ENCODE measurements at regions not wholly inside any gene's neighbourhood (a gene's known extent, or its start where the extent isn't known, plus 50 kb on each side); places are given as distances from the start of the nearest gene placed in this dataset.

DNA sequence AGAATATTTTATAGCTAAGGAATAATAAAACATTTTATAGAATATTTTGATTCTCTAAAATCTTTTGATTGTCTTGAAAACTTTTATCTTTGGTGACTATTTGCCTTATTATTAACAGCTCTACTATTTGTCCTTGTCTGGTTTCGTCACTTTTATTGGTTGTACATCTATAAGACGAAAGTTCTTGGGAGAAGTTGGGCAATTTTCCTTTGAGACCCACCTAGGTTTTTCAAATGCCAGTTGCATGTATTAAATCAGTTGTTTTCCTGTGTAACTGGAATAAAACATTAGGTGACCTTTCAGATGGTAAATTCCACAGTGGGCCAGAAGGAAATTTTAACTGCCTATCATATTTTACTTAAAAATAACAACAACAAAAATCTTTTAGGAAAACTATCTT, 1245.7 kb downstream of the SI start:
- ATAC-seq = no peak
- H3K4me3 ChIP-seq = no peak overlapping the region
- no peaks in the 10 kb centered on the region for H3K36me3 ChIP-seq (ENCODE audit: insufficient read depth in 1 of 2, low read depth in 1 of 2)
- DNase-seq = no peak
- WGBS, 3 donors = 33 to 79% (median 79%) methylated on average over 2 of the region's 2 CpGs
- H3K4me1 ChIP-seq = no peaks in the 10 kb centered on the region
- intact Hi-C loops (cut with DNase I) = no loop called here
- no peak overlapping the region for H3K27ac ChIP-seq
- no peaks in the 10 kb centered on the region for H3K9me3 ChIP-seq
- TF ChIP-seq, protein P1, sequence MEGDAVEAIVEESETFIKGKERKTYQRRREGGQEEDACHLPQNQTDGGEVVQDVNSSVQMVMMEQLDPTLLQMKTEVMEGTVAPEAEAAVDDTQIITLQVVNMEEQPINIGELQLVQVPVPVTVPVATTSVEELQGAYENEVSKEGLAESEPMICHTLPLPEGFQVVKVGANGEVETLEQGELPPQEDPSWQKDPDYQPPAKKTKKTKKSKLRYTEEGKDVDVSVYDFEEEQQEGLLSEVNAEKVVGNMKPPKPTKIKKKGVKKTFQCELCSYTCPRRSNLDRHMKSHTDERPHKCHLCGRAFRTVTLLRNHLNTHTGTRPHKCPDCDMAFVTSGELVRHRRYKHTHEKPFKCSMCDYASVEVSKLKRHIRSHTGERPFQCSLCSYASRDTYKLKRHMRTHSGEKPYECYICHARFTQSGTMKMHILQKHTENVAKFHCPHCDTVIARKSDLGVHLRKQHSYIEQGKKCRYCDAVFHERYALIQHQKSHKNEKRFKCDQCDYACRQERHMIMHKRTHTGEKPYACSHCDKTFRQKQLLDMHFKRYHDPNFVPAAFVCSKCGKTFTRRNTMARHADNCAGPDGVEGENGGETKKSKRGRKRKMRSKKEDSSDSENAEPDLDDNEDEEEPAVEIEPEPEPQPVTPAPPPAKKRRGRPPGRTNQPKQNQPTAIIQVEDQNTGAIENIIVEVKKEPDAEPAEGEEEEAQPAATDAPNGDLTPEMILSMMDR (IDR thresholded peaks at IDR 0.05) = no peak
- no peaks in the 10 kb centered on the region for H3K27me3 ChIP-seq (ENCODE audit: insufficient read depth in 3 of 3, low read length in 2 of 3)

DNA sequence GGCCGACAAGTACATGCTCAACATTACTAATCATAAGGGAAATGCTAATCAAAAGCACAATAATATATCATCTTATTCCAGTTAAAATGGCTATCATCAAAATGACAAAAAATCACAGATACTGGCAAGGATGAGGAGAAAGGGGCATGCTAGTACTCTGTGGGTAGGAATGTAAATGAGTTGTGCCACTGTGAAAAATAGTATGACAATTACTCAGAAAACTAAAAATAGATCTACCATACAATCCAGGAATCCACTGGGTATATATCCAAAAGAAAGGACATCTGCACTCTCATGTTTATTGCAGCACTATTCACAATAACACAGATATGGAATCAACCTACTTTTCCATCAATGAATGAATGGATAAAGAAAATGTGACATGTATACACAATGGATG, 1256.5 kb downstream of the SI start:
- Histone ChIP-seq H3K27me3 (ENCODE audit: insufficient read depth in 3 of 3, low read length in 2 of 3) (no peaks in the 10 kb centered on the region), H3K36me3 (ENCODE audit: insufficient read depth in 1 of 2, low read depth in 1 of 2) (no peaks in the 10 kb centered on the region), H3K27ac (no peak overlapping the region), H3K9me3 (no peaks in the 10 kb centered on the region), H3K4me3 (no peak overlapping the region), H3K4me1 (no peaks in the 10 kb centered on the region)
- ATAC-seq (no peak), DNase-seq (no peak)
- TF ChIP-seq, protein P1 (IDR thresholded peaks at IDR 0.05) = no peak
- 87 to 89% (median 88%) methylated on average over 1 of the region's 1 CpG for WGBS, 3 donors
- intact Hi-C loops (cut with DNase I) = no loop called here

DNA sequence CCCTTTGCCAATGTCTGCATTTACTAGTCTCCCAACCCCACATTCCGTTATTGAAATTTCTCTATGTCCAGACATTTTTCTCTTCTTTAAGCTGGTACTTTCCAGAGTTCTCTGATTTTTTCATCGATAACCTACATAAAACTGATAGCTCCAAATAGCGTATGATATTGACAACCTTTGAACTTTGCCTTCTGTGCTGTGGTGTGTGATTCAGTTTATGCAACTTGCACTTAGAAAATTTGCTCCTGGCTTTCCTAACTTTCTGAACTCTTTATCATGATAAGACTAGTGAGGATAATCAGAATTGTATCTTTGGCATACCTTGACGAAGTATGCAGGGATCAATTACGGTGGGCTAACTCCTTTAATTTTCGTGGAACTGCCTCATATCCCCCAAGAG, 1261.3 kb downstream of the SI start:
- no peaks in the 10 kb centered on the region for H3K4me1 ChIP-seq
- ATAC-seq (no peak), DNase-seq (no peak)
- no peak overlapping the region for H3K4me3 ChIP-seq
- H3K9me3 ChIP-seq = no peaks in the 10 kb centered on the region
- H3K27me3 ChIP-seq (ENCODE audit: insufficient read depth in 3 of 3, low read length in 2 of 3) = no peaks in the 10 kb centered on the region
- intact Hi-C loops (cut with DNase I) = no loop called here
- 81 to 89% (median 87%) methylated on average over 6 of the region's 6 CpGs for WGBS, 3 donors
- TF ChIP-seq, protein P1 (IDR thresholded peaks at IDR 0.05) = no peak
- no peak overlapping the region for H3K27ac ChIP-seq
- H3K36me3 ChIP-seq (ENCODE audit: insufficient read depth in 1 of 2, low read depth in 1 of 2) = no peaks in the 10 kb centered on the region

DNA sequence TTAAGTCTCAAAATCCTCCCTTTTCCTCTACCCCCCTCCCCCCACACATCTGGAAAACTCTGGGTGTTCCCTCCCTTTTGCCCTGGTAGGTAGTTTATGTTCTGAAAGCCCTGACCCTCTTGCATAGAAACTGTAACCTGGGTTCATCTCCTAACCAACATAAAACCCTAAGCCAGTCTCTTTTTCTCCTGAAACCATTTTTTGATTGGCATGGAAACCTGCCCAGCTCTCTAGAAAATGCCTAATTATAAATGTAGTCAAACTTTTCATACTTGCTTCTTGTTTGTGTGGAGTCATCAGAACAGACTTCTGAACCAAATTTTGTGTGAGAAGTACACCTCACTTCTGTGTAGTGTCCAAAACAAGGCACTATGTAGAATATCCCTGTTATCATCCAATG, 1264.4 kb downstream of the SI start:
- no peak overlapping the region for H3K4me3 ChIP-seq
- DNase-seq (no peak), ATAC-seq (no peak)
- no peaks in the 10 kb centered on the region for H3K4me1 ChIP-seq
- H3K36me3 ChIP-seq (ENCODE audit: insufficient read depth in 1 of 2, low read depth in 1 of 2) = no peaks in the 10 kb centered on the region
- H3K27me3 ChIP-seq (ENCODE audit: insufficient read depth in 3 of 3, low read length in 2 of 3) = no peaks in the 10 kb centered on the region
- no peak overlapping the region for H3K27ac ChIP-seq
- intact Hi-C loops (cut with DNase I) = no loop called here
- TF ChIP-seq, protein P1 (IDR thresholded peaks at IDR 0.05) = no peak
- H3K9me3 ChIP-seq = no peaks in the 10 kb centered on the region

DNA sequence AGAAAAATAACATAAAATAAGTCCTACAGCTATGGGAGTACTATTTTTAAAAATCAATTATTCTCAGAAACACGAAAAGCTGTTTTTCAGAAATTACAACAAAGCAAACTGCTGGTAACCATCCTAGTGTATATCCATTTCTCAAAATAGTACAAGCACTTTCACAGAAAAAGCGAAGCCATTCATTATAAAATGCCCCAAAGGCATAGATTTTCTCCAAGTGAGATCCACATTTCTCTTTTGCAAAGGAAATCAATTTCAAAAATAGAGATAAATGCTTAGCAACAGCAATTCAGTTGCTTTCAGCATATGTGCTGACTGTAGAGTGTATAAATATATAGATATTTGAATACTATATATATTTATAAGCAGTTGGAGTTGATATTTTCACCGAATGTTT, 1266.3 kb downstream of the SI start:
- Histone ChIP-seq H3K9me3 (no peaks in the 10 kb centered on the region), H3K27ac (no peak overlapping the region), H3K36me3 (ENCODE audit: insufficient read depth in 1 of 2, low read depth in 1 of 2) (no peaks in the 10 kb centered on the region), H3K4me3 (no peak overlapping the region), H3K27me3 (ENCODE audit: insufficient read depth in 3 of 3, low read length in 2 of 3) (no peaks in the 10 kb centered on the region), H3K4me1 (no peaks in the 10 kb centered on the region)
- intact Hi-C loops (cut with DNase I) = no loop called here
- DNase-seq = no peak
- TF ChIP-seq, protein P1 (IDR thresholded peaks at IDR 0.05) = no peak
- no peak for ATAC-seq
- WGBS, 3 donors = 70 to 80% (median 80%) methylated on average over 3 of the region's 3 CpGs

All from psoas muscle (tissue), 7 donors.